ENCODE measurements at regions not wholly inside any gene's neighbourhood (a gene's known extent, or its start where the extent isn't known, plus 50 kb on each side); places are given as distances from the start of the nearest gene placed in this dataset.
A peak's percentile ranks its signal among the peaks of the same experiment; 100 is the strongest.

DNA sequence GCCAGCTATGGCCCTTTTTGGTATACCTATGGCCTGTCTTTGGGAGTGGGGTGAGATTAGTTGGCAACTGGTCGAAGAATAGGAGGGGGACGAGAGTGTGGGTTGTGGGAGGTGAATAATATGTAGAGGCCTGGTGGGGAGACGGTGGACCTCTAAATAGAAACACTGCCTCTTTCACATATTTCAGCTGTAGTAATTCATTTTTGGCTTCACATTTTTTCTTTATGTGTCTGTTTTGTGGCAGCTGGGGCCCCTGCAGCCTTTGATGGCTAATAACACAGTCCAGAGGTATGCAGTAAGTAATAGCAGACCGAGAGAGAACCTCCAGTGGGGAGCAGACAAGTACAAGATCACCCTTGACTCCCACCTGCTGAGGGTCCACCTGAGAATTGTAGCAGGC is 75.9 kb downstream of the HLX start:
- DNase-seq (no peak), ATAC-seq (no peak)
- intact Hi-C loops (cut with DNase I), result no loop called here
- Histone ChIP-seq H3K9me3 (peaks cover 7% of the 10 kb centered on the region), H3K4me3 (no peak overlapping the region), H3K27me3 (ENCODE audit: low read depth) (no peaks in the 10 kb centered on the region), H3K27ac (no peak overlapping the region), H3K36me3 (no peaks in the 10 kb centered on the region), H3K4me1 (no peaks in the 10 kb centered on the region)
- TF ChIP-seq, protein P1, sequence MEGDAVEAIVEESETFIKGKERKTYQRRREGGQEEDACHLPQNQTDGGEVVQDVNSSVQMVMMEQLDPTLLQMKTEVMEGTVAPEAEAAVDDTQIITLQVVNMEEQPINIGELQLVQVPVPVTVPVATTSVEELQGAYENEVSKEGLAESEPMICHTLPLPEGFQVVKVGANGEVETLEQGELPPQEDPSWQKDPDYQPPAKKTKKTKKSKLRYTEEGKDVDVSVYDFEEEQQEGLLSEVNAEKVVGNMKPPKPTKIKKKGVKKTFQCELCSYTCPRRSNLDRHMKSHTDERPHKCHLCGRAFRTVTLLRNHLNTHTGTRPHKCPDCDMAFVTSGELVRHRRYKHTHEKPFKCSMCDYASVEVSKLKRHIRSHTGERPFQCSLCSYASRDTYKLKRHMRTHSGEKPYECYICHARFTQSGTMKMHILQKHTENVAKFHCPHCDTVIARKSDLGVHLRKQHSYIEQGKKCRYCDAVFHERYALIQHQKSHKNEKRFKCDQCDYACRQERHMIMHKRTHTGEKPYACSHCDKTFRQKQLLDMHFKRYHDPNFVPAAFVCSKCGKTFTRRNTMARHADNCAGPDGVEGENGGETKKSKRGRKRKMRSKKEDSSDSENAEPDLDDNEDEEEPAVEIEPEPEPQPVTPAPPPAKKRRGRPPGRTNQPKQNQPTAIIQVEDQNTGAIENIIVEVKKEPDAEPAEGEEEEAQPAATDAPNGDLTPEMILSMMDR (IDR thresholded peaks at IDR 0.05), result no peak

DNA sequence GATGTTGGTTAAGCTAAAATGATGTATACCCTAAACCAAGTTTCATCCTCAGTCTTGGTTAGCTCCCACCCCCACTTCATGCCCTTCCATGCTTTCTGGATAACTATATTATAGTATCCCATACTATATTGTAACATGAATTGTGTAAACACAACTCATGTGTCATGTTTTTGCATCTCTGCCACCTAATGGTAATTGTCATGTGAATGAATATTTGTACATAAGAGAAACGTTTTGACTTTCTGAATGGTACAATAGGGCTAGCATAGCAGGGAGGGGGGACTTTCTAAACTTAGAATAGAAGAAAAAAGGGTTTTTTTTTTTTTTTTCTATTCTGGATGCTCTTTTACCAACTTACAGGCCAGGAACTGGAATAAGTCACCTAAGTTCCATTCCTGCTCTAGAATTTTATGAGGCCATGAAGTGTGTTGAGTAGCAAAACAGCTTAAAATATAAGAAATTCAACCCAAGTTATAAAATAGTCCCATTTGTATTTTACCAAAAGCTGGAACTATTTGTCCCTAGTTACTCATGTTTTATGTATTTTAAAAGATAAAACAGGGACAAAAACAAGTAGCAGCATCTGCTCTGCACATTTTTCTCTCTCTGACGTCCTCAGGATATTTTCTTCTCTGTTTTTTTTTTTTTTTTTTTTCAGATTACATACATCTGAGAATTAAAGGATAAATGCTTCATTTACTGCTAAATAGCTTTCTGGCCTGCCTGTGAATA is 77.4 kb downstream of the HLX start:
- intact Hi-C loops (cut with DNase I), result no loop called here
- no peak overlapping the region for H3K4me3 ChIP-seq
- no peaks in the 10 kb centered on the region for H3K9me3 ChIP-seq
- DNase-seq, result no peak
- ATAC-seq, result no peak
- no peaks in the 10 kb centered on the region for H3K36me3 ChIP-seq
- H3K4me1 ChIP-seq, result no peaks in the 10 kb centered on the region
- no peaks in the 10 kb centered on the region for H3K27me3 ChIP-seq (ENCODE audit: low read depth)
- TF ChIP-seq, protein P1 (IDR thresholded peaks at IDR 0.05), result no peak
- H3K27ac ChIP-seq, result no peak overlapping the region

DNA sequence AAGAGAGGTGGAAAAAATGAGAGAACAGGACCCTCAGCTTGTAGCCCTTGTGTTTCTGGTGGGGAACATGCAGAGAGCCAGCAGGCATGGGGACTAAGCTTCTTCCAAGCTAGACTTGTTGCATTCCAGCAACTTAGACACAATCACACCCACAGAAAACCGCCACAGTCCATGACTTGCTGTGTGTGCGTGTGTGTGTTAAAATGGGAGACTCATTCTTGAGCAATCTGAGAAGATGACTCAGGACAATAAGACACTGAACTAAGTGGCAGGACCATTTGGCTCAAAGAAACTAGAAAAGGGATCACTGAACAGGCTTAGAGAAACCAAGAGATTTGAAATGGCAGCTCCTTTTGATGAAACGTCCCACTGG is 78.0 kb downstream of the HLX start:
- ATAC-seq (peak; percentile 33 to 65), DNase-seq (no peak)
- no peaks in the 10 kb centered on the region for H3K9me3 ChIP-seq
- intact Hi-C loops (cut with DNase I), result no loop called here
- TF ChIP-seq, protein P1 (IDR thresholded peaks at IDR 0.05), result no peak
- no peak overlapping the region for H3K4me3 ChIP-seq
- no peaks in the 10 kb centered on the region for H3K4me1 ChIP-seq
- H3K27ac ChIP-seq, result no peak overlapping the region
- no peaks in the 10 kb centered on the region for H3K36me3 ChIP-seq
- no peaks in the 10 kb centered on the region for H3K27me3 ChIP-seq (ENCODE audit: low read depth)

DNA sequence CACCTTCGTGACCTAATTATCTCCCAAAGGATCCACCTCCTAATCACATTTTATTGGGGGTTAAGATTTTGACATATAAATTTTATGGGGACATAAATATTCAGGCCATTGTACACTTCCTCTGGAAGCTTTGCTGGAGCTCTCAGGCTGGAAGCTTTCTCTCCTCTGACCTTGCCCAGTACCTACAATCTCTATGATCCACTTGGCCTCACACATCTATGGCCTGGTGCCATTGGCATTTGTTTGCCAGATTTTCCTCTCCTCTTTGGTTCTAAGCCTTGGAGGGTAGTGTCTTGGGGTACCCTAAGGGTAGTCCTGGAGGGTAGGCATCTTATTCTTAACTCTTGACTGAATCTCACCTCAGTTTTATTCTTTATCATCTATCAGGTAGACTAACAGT is 79.0 kb downstream of the HLX start:
- Histone ChIP-seq H3K27me3 (ENCODE audit: low read depth) (no peaks in the 10 kb centered on the region), H3K9me3 (no peaks in the 10 kb centered on the region), H3K4me1 (no peaks in the 10 kb centered on the region), H3K36me3 (no peaks in the 10 kb centered on the region), H3K4me3 (no peak overlapping the region), H3K27ac (no peak overlapping the region)
- TF ChIP-seq, protein P1 (IDR thresholded peaks at IDR 0.05), result no peak
- DNase-seq (no peak), ATAC-seq (no peak)
- intact Hi-C loops (cut with DNase I), result no loop called here

DNA sequence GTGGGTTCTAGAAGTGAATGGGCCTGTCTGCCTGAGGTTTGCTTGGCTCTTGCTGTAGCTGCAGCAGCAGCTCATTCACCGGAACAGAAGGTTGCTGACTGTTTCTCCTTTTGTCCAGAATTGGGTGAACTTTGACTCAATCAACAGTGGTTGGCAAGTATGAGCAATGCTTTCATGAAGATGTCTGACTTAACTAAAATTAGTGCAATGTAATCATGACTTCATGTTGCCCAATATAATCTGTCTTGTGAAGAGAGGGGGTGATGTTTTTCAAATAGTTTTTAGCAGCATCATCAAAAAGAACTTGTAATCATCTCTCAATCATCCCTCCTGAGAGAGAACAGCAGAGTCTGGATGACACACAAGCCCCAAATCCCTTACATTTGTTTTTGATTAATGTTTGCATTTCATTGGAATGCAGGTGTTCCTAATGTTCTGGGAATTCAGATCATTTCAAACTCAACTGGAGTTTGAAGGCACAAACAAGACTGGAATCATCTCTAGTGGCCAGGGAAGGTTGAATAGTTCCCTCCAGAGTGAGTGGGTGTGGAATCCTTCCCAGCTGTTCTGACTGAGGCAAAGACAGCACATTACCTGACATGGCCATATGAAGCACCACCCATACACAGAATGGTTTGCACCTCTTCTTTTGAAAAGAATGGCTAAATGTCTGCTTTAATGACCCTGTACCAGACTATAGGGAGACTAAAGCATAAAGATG is 82.9 kb downstream of the HLX start:
- H3K4me3 ChIP-seq, result no peak overlapping the region
- TF ChIP-seq, protein P1 (IDR thresholded peaks at IDR 0.05), result no peak
- peaks cover 6% of the 10 kb centered on the region for H3K9me3 ChIP-seq
- H3K27me3 ChIP-seq (ENCODE audit: low read depth), result no peaks in the 10 kb centered on the region
- intact Hi-C loops (cut with DNase I), result no loop called here
- no peak overlapping the region for H3K27ac ChIP-seq
- DNase-seq, result no peak
- peak; percentile 45 to 48 for ATAC-seq
- H3K4me1 ChIP-seq, result no peaks in the 10 kb centered on the region
- H3K36me3 ChIP-seq, result no peaks in the 10 kb centered on the region
